Left lung (tissue), 4 donors: ENCODE measurements at regions not wholly inside any gene's neighbourhood (a gene's known extent, or its start where the extent isn't known, plus 50 kb on each side); places are given as distances from the start of the nearest gene placed in this dataset.

Source experiments
- ATAC-seq: fragments of 200-7000 bp; cut with Tn5 transposase; one replicate; pipeline ENCODE4 v1.9.1; 2020; ENCODE audit warnings: moderate library complexity
- DNase-seq, 4 donors: peaks; one replicate each; pipeline ENCODE4 v3.0.0-alpha.2; 2013 to 2020
- H3K27ac ChIP-seq, 2 donors: fragments of 200-600 bp; sonication (generic) in 1 of 2; one replicate each; pipeline versions ENCODE4 v1.5.0 to v1.8.0; 2020 to 2021
- H3K27me3 ChIP-seq, 2 donors: fragments of 200-600 bp; sonication (generic) in 1 of 2; one replicate each; pipeline versions ENCODE4 v1.5.0 to v1.8.0; 2020 to 2021
- H3K36me3 ChIP-seq, 2 donors: fragments of 200-600 bp; sonication (generic) in 1 of 2; one replicate each; pipeline versions ENCODE4 v1.5.0 to v1.8.0; 2020 to 2021
- H3K4me1 ChIP-seq, 2 donors: fragments of 200-600 bp; one replicate each; pipeline ENCODE4 v1.8.0; 2021
- H3K4me3 ChIP-seq, 2 donors: fragments of 200-600 bp; sonication (generic) in 1 of 2; one replicate each; pipeline versions ENCODE4 v1.5.0 to v1.8.0; 2020 to 2021; ENCODE audit warnings: mild to moderate bottlenecking in 1 of 2
- H3K9me3 ChIP-seq, 2 donors: fragments of 200-600 bp; sonication (generic) in 1 of 2; one replicate each; pipeline versions ENCODE4 v1.5.0 to v1.8.0; 2020 to 2021
- CTCF ChIP-seq, 2 donors: fragments of 200-600 bp; sonication (generic) in 1 of 2; IDR thresholded peaks; one replicate each; pipeline versions ENCODE4 v1.5.0 to v1.8.0; 2021; ENCODE audit warnings: antibody characterized with exemption in 2 of 2
- intact Hi-C, 2 donors: fragments of 100-400 bp; cut with DNase I; formaldehyde crosslinking; loops; one replicate each; pipeline versions ENCODE4 v1.11.2 to v1.14.2; 2022
- donor health status: DM: no; HTN: yes; CAD: no.
- donor health status: DM: no; HTN: no; CAD: no.

DNA sequence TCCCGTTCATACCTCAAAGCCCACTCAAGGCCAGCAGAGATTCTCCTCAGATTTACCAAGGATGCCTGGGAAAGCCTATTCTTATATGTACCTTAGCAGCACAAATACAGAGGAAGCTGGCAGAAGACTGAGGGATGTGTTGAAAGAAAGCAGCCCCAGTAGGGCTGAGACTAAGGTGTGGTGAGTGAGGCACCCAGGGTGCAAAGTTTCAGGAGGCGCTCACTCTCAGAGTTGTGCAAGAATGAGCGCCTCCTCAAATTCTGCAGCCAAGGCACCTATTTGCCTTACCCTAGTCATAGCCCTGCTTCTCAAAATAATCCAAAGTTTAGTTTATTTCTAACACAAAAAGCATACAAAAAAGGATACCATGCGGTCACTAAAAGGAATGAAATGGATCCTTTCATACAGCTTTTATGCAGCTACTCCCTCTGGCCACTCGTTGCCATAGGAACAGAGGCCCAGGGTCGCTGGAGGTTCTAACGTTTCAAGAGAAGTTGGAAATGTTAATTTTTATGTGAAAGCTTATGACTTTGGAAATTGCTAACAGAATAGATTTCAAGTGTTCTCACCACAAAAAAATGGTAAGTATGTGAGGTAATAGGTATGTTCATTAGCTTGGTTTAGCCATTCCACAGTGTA, 79.7 kb upstream of the SMIM23 start:
- DNase-seq (no peak), ATAC-seq (no peak)
- H3K4me1 ChIP-seq: no peaks in the 10 kb centered on the region
- H3K9me3 ChIP-seq: no peaks in the 10 kb centered on the region
- intact Hi-C loops: no loop called here
- no peaks in the 10 kb centered on the region for H3K27me3 ChIP-seq
- H3K36me3 ChIP-seq: no peaks in the 10 kb centered on the region
- H3K27ac ChIP-seq: no peak overlapping the region
- no peak for TF ChIP-seq CTCF (IDR thresholded peaks at IDR 0.05)
- no peak overlapping the region for H3K4me3 ChIP-seq

GRCh38 chr5:171706736-171707441, 78.7 kb upstream of the SMIM23 start:
- no peak for TF ChIP-seq CTCF (IDR thresholded peaks at IDR 0.05)
- Histone ChIP-seq H3K27ac (no peak overlapping the region), H3K4me1 (no peaks in the 10 kb centered on the region), H3K9me3 (no peaks in the 10 kb centered on the region), H3K27me3 (no peaks in the 10 kb centered on the region), H3K4me3 (no peak overlapping the region), H3K36me3 (no peaks in the 10 kb centered on the region)
- ATAC-seq (no peak), DNase-seq (no peak)
- intact Hi-C loops: no loop called here

GRCh38 chr5:171707442-171707792, 78.2 kb upstream of the SMIM23 start:
- ATAC-seq (no peak), DNase-seq (no peak)
- no peak for TF ChIP-seq CTCF (IDR thresholded peaks at IDR 0.05)
- no peaks in the 10 kb centered on the region for H3K36me3 ChIP-seq
- H3K27ac ChIP-seq: no peak overlapping the region
- H3K4me1 ChIP-seq: no peaks in the 10 kb centered on the region
- H3K9me3 ChIP-seq: no peaks in the 10 kb centered on the region
- no peak overlapping the region for H3K4me3 ChIP-seq
- intact Hi-C loops: no loop called here
- no peaks in the 10 kb centered on the region for H3K27me3 ChIP-seq

DNA sequence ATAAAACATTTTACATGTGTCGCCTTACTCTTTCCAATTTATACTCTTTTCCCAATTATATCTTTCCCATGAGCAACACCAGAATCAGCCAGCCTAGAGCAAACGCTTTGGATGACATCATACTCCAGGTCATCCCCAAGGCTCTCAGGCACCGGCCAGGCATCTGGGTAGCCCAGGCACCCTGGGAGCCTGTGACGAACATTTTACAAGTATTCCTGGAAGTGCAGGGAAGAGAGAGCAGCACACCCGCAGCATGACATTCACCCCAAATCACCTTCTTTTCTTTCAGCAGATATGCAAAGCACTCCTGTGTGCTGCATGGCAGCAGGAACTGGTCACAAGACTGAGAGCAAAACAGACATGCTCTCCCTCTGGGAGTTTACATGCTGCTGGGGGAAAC, 75.7 kb upstream of the SMIM23 start:
- Histone ChIP-seq H3K9me3 (peaks cover 0 to 3% of the 10 kb centered on the region in 2 donors), H3K27ac (no peak overlapping the region), H3K4me3 (no peak overlapping the region), H3K36me3 (no peaks in the 10 kb centered on the region), H3K4me1 (no peaks in the 10 kb centered on the region), H3K27me3 (no peaks in the 10 kb centered on the region)
- no peak for ATAC-seq
- intact Hi-C loops: no loop called here
- no peak for TF ChIP-seq CTCF (IDR thresholded peaks at IDR 0.05)
- DNase-seq: no peak

DNA sequence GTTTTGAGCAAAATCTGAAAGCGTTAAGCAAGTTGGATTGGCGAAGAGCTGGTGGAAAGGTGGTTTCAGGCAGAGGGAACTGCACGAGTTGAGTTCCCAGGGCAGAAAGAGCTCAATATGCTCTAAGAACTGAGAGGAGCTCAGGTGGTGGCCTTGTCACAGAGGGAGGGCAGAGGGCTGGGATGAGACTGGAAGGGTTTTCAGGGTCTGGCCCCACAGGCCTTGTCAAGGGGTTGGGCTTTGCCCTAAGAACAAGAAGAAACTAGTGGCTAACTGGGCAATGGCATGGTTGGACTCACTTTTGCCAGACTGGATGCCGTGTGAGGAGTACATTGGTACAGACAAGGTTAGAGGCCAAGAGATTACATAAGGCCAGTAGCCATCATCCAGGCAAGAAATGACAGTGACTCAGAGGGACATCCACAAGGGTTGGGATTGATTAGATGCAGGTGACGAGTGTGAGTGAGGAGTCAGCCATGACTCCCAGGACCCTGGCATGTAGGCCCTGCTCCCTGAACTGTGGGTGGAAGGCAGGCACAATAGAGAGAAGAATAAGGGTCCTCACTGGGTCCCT, 75.1 kb upstream of the SMIM23 start:
- intact Hi-C loops: no loop called here
- Histone ChIP-seq H3K27me3 (no peaks in the 10 kb centered on the region), H3K4me1 (no peaks in the 10 kb centered on the region), H3K36me3 (no peaks in the 10 kb centered on the region), H3K4me3 (no peak overlapping the region), H3K27ac (no peak overlapping the region), H3K9me3 (peaks cover 0 to 3% of the 10 kb centered on the region in 2 donors)
- ATAC-seq (no peak), DNase-seq (no peak)
- no peak for TF ChIP-seq CTCF (IDR thresholded peaks at IDR 0.05)
